H1 (cell line): ENCODE measurements at regions not wholly inside any gene's neighbourhood (a gene's known extent, or its start where the extent isn't known, plus 50 kb on each side); places are given as distances from the start of the nearest gene placed in this dataset.

ENCODE experiments used
- BCL11A ChIP-seq, 2 experiments: IDR thresholded peaks; one replicate each; pipeline ENCODE4 v1.6.1; 2011; ENCODE audit warnings: low read depth in 2 of 2, low read length in 2 of 2, mild to moderate bottlenecking in 2 of 2
- MAFK ChIP-seq: IDR thresholded peaks from 2 replicates; pipeline ENCODE4 v1.6.1; 2012; ENCODE audit warnings: low read depth, mild to moderate bottlenecking, improper control_type of control experiment, low read length
- SP4 ChIP-seq: IDR thresholded peaks from 2 replicates; pipeline ENCODE4 v1.6.1; 2012; ENCODE audit warnings: low read length, inconsistent platforms
- SRF ChIP-seq: IDR thresholded peaks from 2 replicates; pipeline ENCODE4 v1.6.1; 2011; ENCODE audit warnings: mild to moderate bottlenecking, low read depth, low read length, moderate library complexity
- TBP ChIP-seq: IDR thresholded peaks from 2 replicates; pipeline ENCODE4 v1.6.1; 2011; ENCODE audit warnings: low read depth, low read length, improper control_type of control experiment
- TF ChIP-seq, protein P1 (sequence below): IDR thresholded peaks from 2 replicates; pipeline ENCODE4 v1.6.1; 2011; ENCODE audit warnings: low read length, improper control_type of control experiment

DNA sequence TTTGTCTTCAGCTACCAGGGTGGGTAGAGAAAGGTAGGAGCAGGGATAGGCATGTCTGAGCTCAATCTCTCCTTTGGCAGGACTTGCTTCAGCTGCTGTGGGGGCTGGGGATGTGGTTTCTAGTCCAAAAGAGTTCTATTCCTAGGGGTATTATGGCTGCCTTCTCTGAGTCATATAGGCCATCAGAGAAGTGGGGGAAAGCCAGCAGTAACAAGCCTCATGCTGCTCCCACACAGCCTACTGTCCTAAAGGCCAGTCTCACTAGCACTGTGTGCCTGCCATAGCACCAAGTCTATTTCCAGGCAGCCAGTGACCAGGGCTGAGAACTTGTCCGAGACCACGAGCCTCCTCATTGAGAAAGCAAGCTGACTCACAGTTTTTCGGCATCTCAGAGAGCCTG is 270.6 kb downstream of the DCAF12L2 start (continued):
- TF ChIP-seq SP4, result no peak
- no peak for TF ChIP-seq TBP
- no peak for TF ChIP-seq BCL11A (IDR thresholded peaks at IDR 0.05; ENCODE audit: low read depth in 2 of 2, low read length in 2 of 2)
- TF ChIP-seq, protein P1, sequence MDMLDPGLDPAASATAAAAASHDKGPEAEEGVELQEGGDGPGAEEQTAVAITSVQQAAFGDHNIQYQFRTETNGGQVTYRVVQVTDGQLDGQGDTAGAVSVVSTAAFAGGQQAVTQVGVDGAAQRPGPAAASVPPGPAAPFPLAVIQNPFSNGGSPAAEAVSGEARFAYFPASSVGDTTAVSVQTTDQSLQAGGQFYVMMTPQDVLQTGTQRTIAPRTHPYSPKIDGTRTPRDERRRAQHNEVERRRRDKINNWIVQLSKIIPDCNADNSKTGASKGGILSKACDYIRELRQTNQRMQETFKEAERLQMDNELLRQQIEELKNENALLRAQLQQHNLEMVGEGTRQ, result no peak
- no peak for TF ChIP-seq SRF
- TF ChIP-seq MAFK, result no peak
